GM18951 (cell line): ENCODE measurements at regions not wholly inside any gene's neighbourhood (a gene's known extent, or its start where the extent isn't known, plus 50 kb on each side); places are given as distances from the start of the nearest gene placed in this dataset.
"Not testable (repeated sequence)": the region's sequence is repeated elsewhere in the genome, so short reads cannot be mapped to it uniquely, and the experiment has no call there.

Experiments
- POLR2A ChIP-seq: IDR thresholded peaks from 4 replicates; pipeline ENCODE4 v1.6.1; 2011; ENCODE audit warnings: mild to moderate bottlenecking; ENCODE audit not compliant: insufficient read length, insufficient read depth; ENCODE audit errors: extremely low read depth
- in situ Hi-C: fragments of 300-500 bp; cut with MboI; formaldehyde crosslinking; loops from one replicate; pipeline ENCODE4 v1.12.0; 2022; ENCODE audit warnings: low sequenced_read_pairs, mixed read lengths, inconsistent platforms; ENCODE audit not compliant: unreplicated experiment

DNA sequence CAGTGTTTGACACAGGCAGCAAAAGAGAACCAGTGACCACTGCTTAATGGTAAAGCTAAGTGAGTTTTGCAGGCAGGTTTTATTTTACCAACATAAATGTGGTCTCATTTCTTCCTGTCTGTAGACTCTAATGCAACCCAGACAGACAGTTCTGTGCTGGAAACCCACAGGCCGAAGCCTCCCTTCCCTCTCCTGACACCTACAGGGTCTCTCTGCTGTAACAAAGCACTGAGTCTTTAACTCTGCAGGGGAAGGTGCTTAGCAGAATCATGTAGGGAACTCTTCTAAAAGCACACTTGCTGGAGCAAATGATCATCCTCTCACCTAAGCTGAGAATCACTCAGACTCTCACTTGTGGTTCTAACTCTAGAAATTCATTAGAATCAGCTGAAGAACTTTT is 200.3 kb downstream of the KBTBD8 start:
- in situ Hi-C loops, result no loop called here
- no peak for TF ChIP-seq POLR2A

- in situ Hi-C loops, result no loop called here
- no peak for TF ChIP-seq POLR2A
These were observed 202.5 kb downstream of the KBTBD8 start for GRCh38 chr3:67200618-67201017.

- in situ Hi-C loops, result no loop called here
- TF ChIP-seq POLR2A, result no peak
These were observed 202.9 kb downstream of the KBTBD8 start for GRCh38 chr3:67201026-67201425.

- no peak for TF ChIP-seq POLR2A
- in situ Hi-C loops, result no loop called here
These were observed 203.9 kb downstream of the KBTBD8 start for GRCh38 chr3:67202053-67202452.

- in situ Hi-C loops, result no loop called here
- TF ChIP-seq POLR2A, result no peak
These were observed 206.8 kb downstream of the KBTBD8 start for GRCh38 chr3:67204951-67205350.

- in situ Hi-C loops, result no loop called here
- TF ChIP-seq POLR2A, result no peak
These were observed 217.6 kb downstream of the KBTBD8 start for GRCh38 chr3:67215690-67216089.

- in situ Hi-C loops, result no loop called here
- no peak for TF ChIP-seq POLR2A
These were observed 228.9 kb downstream of the KBTBD8 start for GRCh38 chr3:67227030-67227429.

DNA sequence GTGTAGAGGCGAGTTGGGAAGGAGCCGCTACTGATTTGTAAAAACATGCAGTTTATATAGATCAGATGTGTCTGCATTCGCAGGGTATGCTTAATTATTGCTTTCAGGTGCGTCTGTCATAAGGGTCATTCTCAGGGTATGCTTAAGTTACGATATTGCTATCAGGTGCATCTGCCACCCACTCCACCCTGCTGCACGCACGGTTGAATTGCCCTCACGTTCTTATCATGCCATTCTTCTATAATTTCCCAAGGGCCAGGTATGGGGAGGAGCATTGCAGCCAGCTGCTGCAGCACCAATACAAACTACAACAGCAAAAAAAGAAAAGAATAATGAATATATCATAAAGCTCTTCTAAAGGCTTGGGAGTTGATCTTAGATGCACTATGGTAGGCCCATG is 230.0 kb downstream of the KBTBD8 start:
- in situ Hi-C loops, result no loop called here

DNA sequence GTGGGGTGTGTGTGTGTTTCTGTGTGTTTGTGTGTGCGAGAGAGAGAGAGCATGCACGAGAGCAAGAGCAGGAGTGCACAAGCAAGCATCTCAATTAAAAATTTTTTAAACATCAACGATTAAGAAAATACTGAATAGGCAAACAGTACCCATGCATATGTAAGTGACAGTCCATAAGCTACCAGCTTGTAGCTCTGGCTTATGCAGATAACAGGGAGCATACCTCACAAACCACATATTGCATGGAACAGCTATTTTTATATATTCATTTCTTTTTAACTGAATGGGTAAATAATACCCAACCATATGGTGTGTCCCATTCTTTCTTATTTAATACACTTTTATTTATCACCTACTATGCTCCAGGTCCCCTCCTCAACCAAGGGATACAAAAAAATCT is 234.5 kb downstream of the KBTBD8 start:
- TF ChIP-seq POLR2A, result no peak
- in situ Hi-C loops, result no loop called here

More for the DNA sequence above, 230.0 kb downstream of the KBTBD8 start:
- no peak for TF ChIP-seq POLR2A

GRCh38 chr3:67239353-67239752 is 241.2 kb downstream of the KBTBD8 start:
- no peak for TF ChIP-seq POLR2A

DNA sequence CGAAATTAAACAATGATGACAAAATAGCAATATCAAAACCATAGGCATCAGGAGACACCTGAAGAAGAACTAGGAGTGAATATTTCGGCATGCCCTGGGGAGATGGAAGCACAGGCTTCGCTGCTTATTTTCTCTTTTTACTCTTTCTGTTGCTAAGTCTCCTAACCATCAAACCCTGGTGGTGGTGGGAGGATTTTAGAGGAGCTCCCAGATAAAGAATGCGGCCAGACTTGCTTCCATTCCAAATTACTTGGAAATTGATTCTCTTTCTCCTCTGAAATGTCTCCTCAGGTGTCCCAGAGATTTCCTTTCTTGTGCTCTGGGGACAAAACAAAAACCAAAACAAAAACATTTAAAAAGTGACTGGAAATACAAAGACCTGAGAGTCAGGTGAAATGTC is 243.0 kb downstream of the KBTBD8 start:
- in situ Hi-C loops, result no loop called here
- no peak for TF ChIP-seq POLR2A

More at GRCh38 chr3:67239353-67239752, 241.2 kb downstream of the KBTBD8 start:
- in situ Hi-C loops, result no loop called here

- TF ChIP-seq POLR2A, result no peak
- in situ Hi-C loops, result no loop called here
These were observed 246.0 kb downstream of the KBTBD8 start for GRCh38 chr3:67244130-67244529.

DNA sequence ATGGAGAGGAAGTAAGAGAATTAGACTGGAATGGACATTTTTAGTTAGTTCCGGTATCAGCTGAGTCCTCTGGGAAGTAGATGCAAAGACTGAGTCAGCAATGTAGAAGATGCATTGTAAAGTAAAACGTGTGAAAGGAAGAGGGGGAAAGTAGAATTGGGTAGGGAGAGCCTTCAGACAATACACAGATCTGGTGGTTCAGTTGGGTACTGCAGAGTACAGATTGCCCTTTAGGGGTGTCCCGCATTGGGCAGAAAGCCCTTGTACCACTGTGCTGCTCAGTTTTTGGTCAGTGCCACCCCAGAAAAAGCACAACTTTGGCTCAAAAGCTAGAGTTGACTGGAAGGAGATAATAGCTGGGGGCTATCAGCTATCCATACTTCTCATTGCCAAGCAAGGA is 247.4 kb downstream of the KBTBD8 start:
- in situ Hi-C loops, result no loop called here
- TF ChIP-seq POLR2A, result no peak

GRCh38 chr3:67248726-67249125 is 250.6 kb downstream of the KBTBD8 start:
- TF ChIP-seq POLR2A, result no peak
- in situ Hi-C loops, result no loop called here

DNA sequence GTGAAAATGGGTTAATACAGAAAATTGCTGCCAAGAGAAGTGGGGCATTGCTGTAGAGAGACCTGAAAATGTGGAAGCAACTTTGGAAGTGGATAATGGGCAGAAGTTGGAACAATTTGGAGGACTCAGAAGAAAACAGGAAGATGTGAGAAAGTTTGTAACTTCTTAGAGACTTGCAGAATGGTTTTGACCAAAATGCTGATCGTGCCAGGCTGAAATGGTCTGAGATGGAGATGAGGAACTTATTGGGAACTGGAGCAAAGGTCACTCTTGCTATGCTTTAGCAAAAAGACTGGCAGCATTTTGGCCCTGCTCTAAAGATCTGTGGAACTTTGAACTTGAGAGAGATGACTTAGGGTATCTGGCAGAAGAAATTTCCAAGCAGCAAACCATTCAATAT is 254.8 kb downstream of the KBTBD8 start:
- in situ Hi-C loops, result not testable (repeated sequence)

DNA sequence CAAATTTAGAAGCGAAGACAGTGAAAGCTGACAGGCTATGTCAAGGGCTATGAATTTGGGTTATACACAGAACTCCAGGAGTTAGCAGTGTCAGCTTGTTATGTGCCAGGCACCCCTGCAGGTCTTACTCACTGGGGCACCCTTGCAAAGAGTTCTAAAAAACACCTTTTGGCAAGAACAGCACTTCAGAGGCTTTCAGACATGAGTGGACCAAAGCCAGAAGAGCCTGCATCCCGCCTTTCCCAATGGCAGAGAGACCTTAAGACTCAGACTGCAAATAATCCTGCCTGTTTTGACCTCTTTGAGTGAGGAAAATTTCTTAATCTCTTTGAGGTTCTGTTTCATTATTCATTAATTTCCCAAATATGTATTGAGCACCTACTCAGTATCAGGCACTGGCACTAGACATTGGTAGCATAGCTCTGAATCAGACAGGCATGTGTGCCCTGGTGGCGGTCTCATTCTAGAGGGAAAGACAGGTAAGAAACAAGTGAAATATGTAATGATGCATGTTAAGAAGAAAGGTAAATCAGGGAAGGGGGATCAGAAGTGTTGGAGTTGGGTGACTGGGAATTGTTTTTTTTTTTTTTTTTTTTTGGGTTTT is 280.0 kb downstream of the KBTBD8 start:
- in situ Hi-C loops, result no loop called here

More for the DNA sequence above, 280.0 kb downstream of the KBTBD8 start:
- TF ChIP-seq POLR2A, result no peak
